Colonic mucosa (tissue), 4 donors: ENCODE measurements at regions not wholly inside any gene's neighbourhood (a gene's known extent, or its start where the extent isn't known, plus 50 kb on each side); places are given as distances from the start of the nearest gene placed in this dataset.

Experiments
- DNase-seq: peaks from one replicate; pipeline ENCODE4 v3.0.0-alpha.2; 2020
- H3K27ac ChIP-seq: fragments of 200-600 bp; one replicate; pipeline ENCODE4 v1.8.0; 2021
- H3K27me3 ChIP-seq: fragments of 200-600 bp; one replicate; pipeline ENCODE4 v1.8.0; 2021
- H3K36me3 ChIP-seq: fragments of 200-600 bp; one replicate; pipeline ENCODE4 v1.8.0; 2021
- H3K4me1 ChIP-seq: fragments of 200-600 bp; one replicate; pipeline ENCODE4 v1.8.0; 2021; ENCODE audit warnings: mild to moderate bottlenecking
- H3K4me3 ChIP-seq: fragments of 200-600 bp; one replicate; pipeline ENCODE4 v1.8.0; 2021
- H3K9ac ChIP-seq, 2 donors: one replicate each; pipeline ENCODE4 v1.7.0; 2013; ENCODE audit warnings: control low read depth in 2 of 2, low read depth in 2 of 2, low read length in 2 of 2
- H3K9me3 ChIP-seq: fragments of 200-600 bp; one replicate; pipeline ENCODE4 v1.8.0; 2021
- CTCF ChIP-seq: fragments of 200-600 bp; IDR thresholded peaks from one replicate; pipeline ENCODE4 v1.8.0; 2022; ENCODE audit warnings: antibody characterized with exemption, mild to moderate bottlenecking
- intact Hi-C: fragments of 100-400 bp; cut with DNase I; formaldehyde crosslinking; loops from one replicate; pipeline ENCODE4 v1.14.1; 2022
- donor health status: healthy.
- donor health status: DM: no; HTN: no; CAD: no.
- donor health status: DM: no; HTN: no; CAD: no.

GRCh38 chr4:151459375-151459774, 50.4 kb downstream of the FHIP1A start:
- H3K4me1 ChIP-seq, result no peaks in the 10 kb centered on the region
- no peaks in the 10 kb centered on the region for H3K9me3 ChIP-seq
- TF ChIP-seq CTCF, result no peak
- H3K4me3 ChIP-seq, result no peak overlapping the region
- H3K36me3 ChIP-seq, result no peaks in the 10 kb centered on the region
- no peak overlapping the region for H3K9ac ChIP-seq
- no peaks in the 10 kb centered on the region for H3K27me3 ChIP-seq
- no peak for DNase-seq
- H3K27ac ChIP-seq, result no peak overlapping the region
- intact Hi-C loops, result no loop called here

- TF ChIP-seq CTCF, result no peak
- Histone ChIP-seq H3K9me3 (no peaks in the 10 kb centered on the region), H3K27ac (no peak overlapping the region), H3K27me3 (no peaks in the 10 kb centered on the region), H3K4me3 (no peak overlapping the region), H3K36me3 (no peaks in the 10 kb centered on the region), H3K4me1 (no peaks in the 10 kb centered on the region), H3K9ac (no peak overlapping the region)
- intact Hi-C loops, result no loop called here
- no peak for DNase-seq
Measured at GRCh38 chr4:151460434-151460833, 51.5 kb downstream of the FHIP1A start.

- Histone ChIP-seq H3K4me1 (no peaks in the 10 kb centered on the region), H3K27ac (no peak overlapping the region), H3K9me3 (no peaks in the 10 kb centered on the region), H3K4me3 (no peak overlapping the region), H3K36me3 (no peaks in the 10 kb centered on the region), H3K9ac (no peak overlapping the region), H3K27me3 (no peaks in the 10 kb centered on the region)
- no peak for TF ChIP-seq CTCF
- DNase-seq, result no peak
- intact Hi-C loops, result no loop called here
Measured at GRCh38 chr4:151462554-151462953, 53.6 kb downstream of the FHIP1A start.

- intact Hi-C loops, result no loop called here
- H3K9ac ChIP-seq, result no peak overlapping the region
- no peak overlapping the region for H3K27ac ChIP-seq
- no peaks in the 10 kb centered on the region for H3K9me3 ChIP-seq
- no peak for DNase-seq
- TF ChIP-seq CTCF, result no peak
- no peaks in the 10 kb centered on the region for H3K36me3 ChIP-seq
- H3K4me1 ChIP-seq, result no peaks in the 10 kb centered on the region
- H3K27me3 ChIP-seq, result no peaks in the 10 kb centered on the region
- no peak overlapping the region for H3K4me3 ChIP-seq
Measured at GRCh38 chr4:151468715-151469696, 60.0 kb downstream of the FHIP1A start.

GRCh38 chr4:151469970-151470369, 61.0 kb downstream of the FHIP1A start:
- H3K36me3 ChIP-seq, result no peaks in the 10 kb centered on the region
- no peak overlapping the region for H3K4me3 ChIP-seq
- no peak for DNase-seq
- TF ChIP-seq CTCF, result no peak
- H3K27me3 ChIP-seq, result no peaks in the 10 kb centered on the region
- intact Hi-C loops, result no loop called here
- H3K27ac ChIP-seq, result no peak overlapping the region
- H3K9me3 ChIP-seq, result no peaks in the 10 kb centered on the region
- no peak overlapping the region for H3K9ac ChIP-seq
- no peaks in the 10 kb centered on the region for H3K4me1 ChIP-seq
